ENCODE measurements at regions not wholly inside any gene's neighbourhood (a gene's known extent, or its start where the extent isn't known, plus 50 kb on each side); places are given as distances from the start of the nearest gene placed in this dataset.
A peak's percentile ranks its signal among the peaks of the same experiment; 100 is the strongest.
"Not testable (repeated sequence)": the region's sequence is repeated elsewhere in the genome, so short reads cannot be mapped to it uniquely, and the experiment has no call there.

GRCh38 chr16:58859958-58860669 lies 126.0 kb upstream of the GOT2 start:
- POLR2A ChIA-PET: no interaction called here
- WGBS (ENCODE audit: missing lambda C conversion rate): 34% methylated on average over 6 of the region's 6 CpGs

GRCh38 chr16:58858577-58858976 lies 124.5 kb upstream of the GOT2 start:
- FAIRE-seq: not testable (repeated sequence)

More at GRCh38 chr16:58859958-58860669, 126.0 kb upstream of the GOT2 start:
- CTCF ChIA-PET: interaction anchor here (0.6 to 1.4 kb wide), 2 partner anchors 16 to 1343 kb away, joined by 3 to 4 read pairs; no protein-coding TSS in a partner anchor
- ATAC-seq (no peak), DNase-seq (ENCODE audit: low read depth in 1 of 2, low spot score in 1 of 2) (no peak), FAIRE-seq (no peak)
- Histone ChIP-seq H3K27ac (no peak overlapping the region), H3K4me2 (no peak overlapping the region), H3K9me3 (no peaks in the 10 kb centered on the region; the same call in 1 of the 3 replicates), H3K4me3 (no peak overlapping the region), H3K4me1 (no peaks in the 10 kb centered on the region)
- no peak for TF ChIP-seq SREBF2 (IDR thresholded peaks at IDR 0.05)
- TF ChIP-seq E2F6 (IDR thresholded peaks at IDR 0.05; ENCODE audit: borderline replicate concordance, low read depth): no peak
- TF ChIP-seq FOXS1 (CRISPR knock-in tag; IDR thresholded peaks at IDR 0.05): no peak
- TF ChIP-seq MAFK (IDR thresholded peaks at IDR 0.05; ENCODE audit: partially characterized antibody): peak; percentile 28

GRCh38 chr16:58855291-58855863 lies 121.3 kb upstream of the GOT2 start:
- CTCF ChIA-PET: interaction anchor here (1.0 to 1.7 kb wide), 3 partner anchors 12 to 41 kb away, joined by 3 to 6 read pairs (median 4); no protein-coding TSS in a partner anchor
- no peak for DNase-seq (ENCODE audit: low read depth in 1 of 2, low spot score in 1 of 2)
- no peak overlapping the region for H3K4me3 ChIP-seq
- H3K4me2 ChIP-seq: no peak overlapping the region
- no peaks in the 10 kb centered on the region; the same call in 1 of the 3 replicates for H3K9me3 ChIP-seq
- 41% methylated on average over 5 of the region's 5 CpGs for WGBS (ENCODE audit: missing lambda C conversion rate)
- no peak overlapping the region for H3K27ac ChIP-seq
- ATAC-seq: no peak
- TF ChIP-seq CBX8 (IDR thresholded peaks at IDR 0.05) (no peak), EP300 (IDR thresholded peaks at IDR 0.05) (no peak), ESRRA (IDR thresholded peaks at IDR 0.05; ENCODE audit: borderline replicate concordance, low read length) (no peak), BCL3 (IDR thresholded peaks at IDR 0.05) (no peak), MAX (IDR thresholded peaks at IDR 0.05) (no peak), CHD2 (IDR thresholded peaks at IDR 0.05; ENCODE audit: low read length, partially characterized antibody) (no peak), RARB (CRISPR knock-in tag; IDR thresholded peaks at IDR 0.05) (no peak), CBX2 (IDR thresholded peaks at IDR 0.05; ENCODE audit: borderline replicate concordance, low read depth) (no peak), CTCF (IDR thresholded peaks at IDR 0.05) (no peak), GATA3 (IDR thresholded peaks at IDR 0.05; ENCODE audit: borderline replicate concordance) (no peak), EHF (CRISPR knock-in tag; IDR thresholded peaks at IDR 0.05) (no peak), CEBPB (IDR thresholded peaks at IDR 0.05) (no peak), PHF8 (IDR thresholded peaks at IDR 0.05; ENCODE audit: borderline replicate concordance, low read depth) (no peak), ZFP36 (IDR thresholded peaks at IDR 0.05; ENCODE audit: borderline replicate concordance, partially characterized antibody) (no peak), RAD21 (conservative IDR thresholded peaks at IDR 0.05 in 1 of 2, IDR thresholded peaks at IDR 0.05 in 1 of 2) (no peak), FOSB (CRISPR knock-in tag; IDR thresholded peaks at IDR 0.05) (no peak), NR3C1 (IDR thresholded peaks at IDR 0.05) (no peak), MAZ (IDR thresholded peaks at IDR 0.05; ENCODE audit: borderline replicate concordance, low read depth, low read length) (no peak), ELK1 (IDR thresholded peaks at IDR 0.05; ENCODE audit: low read depth, low read length) (no peak)
- POLR2A ChIA-PET: no interaction called here
- FAIRE-seq: no peak
- H3K4me1 ChIP-seq: no peaks in the 10 kb centered on the region

More at GRCh38 chr16:58858577-58858976, 124.5 kb upstream of the GOT2 start:
- H3K27ac ChIP-seq; POLR2A ChIA-PET; DNase-seq (ENCODE audit: low read depth in 1 of 2, low spot score in 1 of 2); H3K4me2 ChIP-seq; H3K4me3 ChIP-seq; H3K9me3 ChIP-seq; ATAC-seq; H3K4me1 ChIP-seq: not testable (repeated sequence)
- CTCF ChIA-PET: interaction anchor here (1.4 kb wide), 1 partner anchor 15 kb away, joined by 4 read pairs; no protein-coding TSS in a partner anchor
